ENCODE measurements at regions not wholly inside any gene's neighbourhood (a gene's known extent, or its start where the extent isn't known, plus 50 kb on each side); places are given as distances from the start of the nearest gene placed in this dataset.

GRCh38 chr18:43649649-43650357 is 372.5 kb upstream of the SYT4 start:
- Histone ChIP-seq H4K20me1 (ENCODE audit: insufficient read depth) (no peaks in the 10 kb centered on the region), H3K79me2 (ENCODE audit: insufficient read depth, low read length) (no peaks in the 10 kb centered on the region), H3K4me3 (replicated peaks in 1 of 2; ENCODE audit: low read depth in 1 of 2, low read length in 2 of 2) (no peak overlapping the region), H3K36me3 (ENCODE audit: control insufficient read depth in 1 of 2, insufficient read depth in 2 of 2, low read length in 2 of 2) (no peaks in the 10 kb centered on the region), H3K9me3 (ENCODE audit: control insufficient read depth in 1 of 2, insufficient read depth in 1 of 2, low read depth in 1 of 2, low read length in 2 of 2) (peaks cover 0 to 13% of the 10 kb centered on the region in 2 experiments; a peak in 2 of 4 replicates), H3K27me3 (ENCODE audit: insufficient read depth, low read length) (no peaks in the 10 kb centered on the region), H3K9ac (ENCODE audit: low read length) (no peak overlapping the region), H2AFZ (ENCODE audit: low read depth, low read length, poor library complexity, severe bottlenecking) (no peak overlapping the region), H3K9me2 (ENCODE audit: insufficient read depth) (no peaks in the 10 kb centered on the region), H3K4me1 (ENCODE audit: control insufficient read depth in 1 of 2, insufficient read depth in 2 of 2, low read length in 2 of 2) (no peaks in the 10 kb centered on the region), H3K4me2 (ENCODE audit: low read length) (no peak overlapping the region), H3K27ac (ENCODE audit: low read depth, low read length) (no peak overlapping the region)
- no peak for TF ChIP-seq EZH2phosphoT487 (IDR thresholded peaks at IDR 0.05; ENCODE audit: borderline replicate concordance)
- TF ChIP-seq CEBPB (IDR thresholded peaks at IDR 0.05; ENCODE audit: low read depth): no peak
- no peak for TF ChIP-seq ZFX (IDR thresholded peaks at IDR 0.05)
- no peak for ATAC-seq
- BruUV-seq (replicated peaks): no TSS peak
- intact Hi-C loops (cut with micrococcal nuclease): no loop called here
- no peak for DNase-seq (ENCODE audit: low read depth, low spot score)
- POLR2A ChIA-PET: no interaction called here
- RAD21 ChIA-PET (ENCODE audit: low non-redundant PET in 1 of 2, low total read pairs in 2 of 2, uncharacterized antibody in 2 of 2, unreplicated experiment in 2 of 2): no interaction called here
- CTCF ChIA-PET: no interaction called here

- DNase-seq (ENCODE audit: low read depth, low spot score): no peak
- Histone ChIP-seq H3K4me1 (ENCODE audit: control insufficient read depth in 1 of 2, insufficient read depth in 2 of 2, low read length in 2 of 2) (no peaks in the 10 kb centered on the region), H3K36me3 (ENCODE audit: control insufficient read depth in 1 of 2, insufficient read depth in 2 of 2, low read length in 2 of 2) (no peaks in the 10 kb centered on the region), H2AFZ (ENCODE audit: low read depth, low read length, poor library complexity, severe bottlenecking) (no peak overlapping the region), H3K79me2 (ENCODE audit: insufficient read depth, low read length) (no peaks in the 10 kb centered on the region), H3K9me3 (ENCODE audit: control insufficient read depth in 1 of 2, insufficient read depth in 1 of 2, low read depth in 1 of 2, low read length in 2 of 2) (peaks cover 0 to 13% of the 10 kb centered on the region in 2 experiments; a peak in 2 of 4 replicates), H4K20me1 (ENCODE audit: insufficient read depth) (no peaks in the 10 kb centered on the region), H3K4me2 (ENCODE audit: low read length) (no peak overlapping the region), H3K9ac (ENCODE audit: low read length) (no peak overlapping the region), H3K27me3 (ENCODE audit: insufficient read depth, low read length) (no peaks in the 10 kb centered on the region), H3K9me2 (ENCODE audit: insufficient read depth) (no peaks in the 10 kb centered on the region), H3K27ac (ENCODE audit: low read depth, low read length) (no peak overlapping the region), H3K4me3 (replicated peaks in 1 of 2; ENCODE audit: low read depth in 1 of 2, low read length in 2 of 2) (no peak overlapping the region)
- TF ChIP-seq ZNF274 (IDR thresholded peaks at IDR 0.05; ENCODE audit: low read depth, low read length): no peak
- no peak for TF ChIP-seq RAD21 (IDR thresholded peaks at IDR 0.05; ENCODE audit: low read depth)
- TF ChIP-seq CEBPB (IDR thresholded peaks at IDR 0.05; ENCODE audit: low read depth): no peak
- no peak for TF ChIP-seq SP1 (IDR thresholded peaks at IDR 0.05; ENCODE audit: low read depth)
- no peak for TF ChIP-seq ZFX (IDR thresholded peaks at IDR 0.05)
- no peak for TF ChIP-seq POLR2AphosphoS5 (IDR thresholded peaks at IDR 0.05; ENCODE audit: low read depth, low read length)
- TF ChIP-seq TCF7L2 (IDR thresholded peaks at IDR 0.05; ENCODE audit: borderline replicate concordance, extremely low read depth, insufficient read depth, insufficient read length): no peak
- TF ChIP-seq CBX3 (IDR thresholded peaks at IDR 0.05; ENCODE audit: low read depth): no peak
- ChIA-PET POLR2A (no interaction called here), CTCF (no interaction called here), RAD21 (ENCODE audit: low non-redundant PET in 1 of 2, low total read pairs in 2 of 2, uncharacterized antibody in 2 of 2, unreplicated experiment in 2 of 2) (no interaction called here)
- BruUV-seq (replicated peaks): no TSS peak
- intact Hi-C loops (cut with micrococcal nuclease): no loop called here
- ATAC-seq: no peak
Observed at GRCh38 chr18:43650426-43650825, 373.1 kb upstream of the SYT4 start.

Data from HCT116 (cell line).